GM12864 (cell line): ENCODE measurements at regions not wholly inside any gene's neighbourhood (a gene's known extent, or its start where the extent isn't known, plus 50 kb on each side); places are given as distances from the start of the nearest gene placed in this dataset.
A peak's percentile ranks its signal among the peaks of the same experiment; 100 is the strongest.

Experiments used
- DNase-seq: peaks from one replicate; pipeline ENCODE4 v3.0.0-alpha.2; 2011; ENCODE audit warnings: low read depth
- H3K4me3 ChIP-seq: 2 replicates; pipeline ENCODE4 v1.5.1; 2011; ENCODE audit warnings: mild to moderate bottlenecking, low read depth, low read length, control low read depth
- CTCF ChIP-seq: IDR thresholded peaks from 2 replicates; pipeline ENCODE4 v1.5.1; 2011; ENCODE audit warnings: low read depth, mild to moderate bottlenecking, moderate library complexity, low read length, control low read depth, inconsistent platforms; ENCODE audit errors: missing control alignments

GRCh38 chr16:85297881-85298280 lies 185.6 kb upstream of the CIBAR2 start:
- DNase-seq = no peak
- TF ChIP-seq CTCF = no peak
- no peak overlapping the region for H3K4me3 ChIP-seq

- TF ChIP-seq CTCF = no peak
- H3K4me3 ChIP-seq = no peak overlapping the region
- no peak for DNase-seq
Measured at GRCh38 chr16:85300406-85300968, 188.2 kb upstream of the CIBAR2 start.

- DNase-seq = no peak
- TF ChIP-seq CTCF = no peak
- no peak overlapping the region for H3K4me3 ChIP-seq
Measured at GRCh38 chr16:85301231-85301630, 189.0 kb upstream of the CIBAR2 start.

DNA sequence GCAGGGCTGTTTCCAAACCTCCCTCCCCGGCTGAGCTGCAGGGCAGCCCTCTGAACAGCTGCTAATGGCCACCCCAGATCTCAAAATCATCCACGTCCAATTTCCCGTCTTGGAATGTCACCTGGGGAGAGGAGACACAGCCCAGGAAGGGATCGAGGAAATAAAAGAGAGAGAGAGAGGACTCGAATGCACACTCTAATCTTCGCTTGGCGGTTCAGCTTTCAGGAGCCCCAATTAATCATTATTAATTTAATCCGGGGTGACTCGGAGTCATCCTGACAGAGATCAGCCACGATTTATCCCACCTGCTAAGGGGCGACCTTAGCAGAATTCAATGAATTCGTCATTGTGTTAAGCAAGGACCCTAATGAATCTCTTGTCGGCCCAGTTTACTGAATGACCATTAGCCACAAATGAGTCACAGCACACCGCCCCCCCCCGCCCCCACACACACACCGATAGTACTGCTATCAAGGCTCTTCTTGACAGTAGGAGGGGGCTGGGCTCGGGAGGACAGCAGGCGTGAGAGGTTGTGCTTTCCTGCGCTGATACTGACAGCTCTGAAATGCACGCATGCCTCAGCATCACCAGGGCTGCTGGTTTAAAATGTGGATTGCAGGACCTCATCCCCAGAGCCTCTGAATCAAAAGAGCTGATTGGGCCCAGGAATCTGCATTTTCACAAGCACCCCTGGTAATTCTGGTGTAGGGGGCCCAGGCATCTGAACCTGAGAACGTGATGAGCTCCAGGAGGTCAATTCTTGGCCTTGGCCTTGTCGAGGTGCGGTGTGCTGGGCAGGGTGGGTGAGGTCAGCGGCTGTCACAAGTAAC lies 190.0 kb upstream of the CIBAR2 start:
- TF ChIP-seq CTCF = no peak
- H3K4me3 ChIP-seq = no peak overlapping the region
- DNase-seq = no peak

GRCh38 chr16:85302848-85303353 lies 190.6 kb upstream of the CIBAR2 start:
- no peak for DNase-seq
- no peak for TF ChIP-seq CTCF
- no peak overlapping the region for H3K4me3 ChIP-seq

DNA sequence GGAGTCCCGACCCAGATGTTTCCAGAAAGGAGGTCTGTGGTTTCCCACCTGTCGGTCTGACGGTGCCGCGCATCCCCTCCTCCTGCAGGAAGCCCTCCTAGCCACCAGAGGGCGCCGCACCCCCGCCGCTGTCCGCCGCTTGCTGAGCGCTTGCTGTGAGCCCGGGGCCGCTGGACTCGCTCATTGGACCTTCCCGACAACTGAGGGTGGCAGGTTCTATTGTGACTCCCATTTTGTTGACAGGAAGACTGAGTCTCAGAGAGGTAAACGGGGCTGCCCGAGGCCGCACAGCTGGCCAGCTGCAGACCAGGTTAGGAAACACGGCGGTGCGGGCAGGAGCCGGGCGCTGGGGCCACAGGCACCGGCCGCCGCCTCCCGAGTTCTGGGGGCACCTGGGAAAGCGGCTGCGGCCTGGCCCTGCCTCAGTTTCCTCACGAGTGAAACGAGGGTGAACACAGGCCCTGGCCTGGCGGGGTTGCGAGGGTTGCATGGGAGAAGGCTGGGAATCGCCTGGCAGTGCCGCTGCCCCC lies 191.1 kb upstream of the CIBAR2 start:
- TF ChIP-seq CTCF = peak; percentile 90
- no peak overlapping the region; the same call in 1 of the 2 replicates for H3K4me3 ChIP-seq
- no peak for DNase-seq
